HCT116 (cell line): ENCODE measurements at regions not wholly inside any gene's neighbourhood (a gene's known extent, or its start where the extent isn't known, plus 50 kb on each side); places are given as distances from the start of the nearest gene placed in this dataset.

ENCODE experiments used
- ATAC-seq: fragments of 200-7000 bp; cut with Tn5 transposase; 2 replicates; pipeline ENCODE4 v1.9.1; 2020; ENCODE audit warnings: mild to moderate bottlenecking, moderate library complexity
- BruUV-seq: library from RNA; stranded (reverse); fragments of 400-500 nt; replicated peaks from 2 replicates; lab custom pipeline; 2021; lab: Mats Ljungman, UMichigan
- CTCF ChIA-PET: fragments of 300-600 bp; sonication (Branson Sonifier 250); formaldehyde crosslinking; loops from one replicate; lab custom pipeline; 2021; ENCODE audit warnings: antibody characterized with exemption; lab: Charles Lee
- POLR2A ChIA-PET: fragments of 300-600, 350-600 bp; sonication (Branson Sonifier 250); formaldehyde crosslinking; loops from one replicate; lab custom pipeline; 2021; ENCODE audit warnings: antibody characterized with exemption; lab: Charles Lee
- RAD21 ChIA-PET, 2 experiments: fragments of 300-600 bp; sonication (Branson Sonifier 250); formaldehyde crosslinking; loops; one replicate each; lab custom pipeline; 2023; ENCODE audit warnings: low total read pairs in 2 of 2; ENCODE audit not compliant: uncharacterized antibody in 2 of 2, unreplicated experiment in 2 of 2, low non-redundant PET in 1 of 2; lab: Charles Lee
- DNase-seq: peaks from one replicate; pipeline ENCODE4 v3.0.0-alpha.2; 2010; ENCODE audit warnings: low read depth, low spot score
- H2AFZ ChIP-seq: fragments of 200-600 bp; shearing (Covaris generic), sonication (generic); 2 replicates; pipeline ENCODE4 v1.6.1; 2017; ENCODE audit warnings: low read depth, mixed run types, mixed read lengths, antibody characterized with exemption, low read length; ENCODE audit not compliant: poor library complexity, severe bottlenecking
- H3K27ac ChIP-seq: 2 replicates; pipeline ENCODE4 v1.5.1; 2012; ENCODE audit warnings: low read depth, low read length
- H3K27me3 ChIP-seq: fragments of 200-600 bp; sonication (generic); 2 replicates; pipeline ENCODE4 v1.6.1; 2016; ENCODE audit warnings: mixed run types, low read length, mixed read lengths; ENCODE audit not compliant: insufficient read depth
- H3K36me3 ChIP-seq, 2 experiments: fragments of 200-500 bp in 1 of 2; fragments of 200-600 bp in 1 of 2; sonication (Bioruptor generic) in 1 of 2; sonication (generic) in 1 of 2; 2 replicates each; pipeline versions ENCODE4 v1.5.1 to v1.6.1; 2014 to 2016; ENCODE audit warnings: low read length in 2 of 2, inconsistent platforms in 1 of 2, mixed read lengths in 1 of 2, mixed run types in 1 of 2; ENCODE audit not compliant: insufficient read depth in 2 of 2, control insufficient read depth in 1 of 2
- H3K4me1 ChIP-seq, 2 experiments: fragments of 200-600 bp in 1 of 2; sonication (generic) in 1 of 2; 2 replicates each; pipeline versions ENCODE4 v1.5.1 to v1.6.1; 2012 to 2017; ENCODE audit warnings: low read length in 2 of 2, inconsistent platforms in 1 of 2, mild to moderate bottlenecking in 1 of 2, mixed read lengths in 1 of 2, mixed run types in 1 of 2, moderate library complexity in 1 of 2; ENCODE audit not compliant: insufficient read depth in 2 of 2, control insufficient read depth in 1 of 2
- H3K4me2 ChIP-seq: fragments of 200-600 bp; sonication (generic); 2 replicates; pipeline ENCODE4 v1.6.1; 2017; ENCODE audit warnings: mixed run types, low read length, mixed read lengths
- H3K4me3 ChIP-seq, 2 experiments: fragments of 200-600 bp in 1 of 2; sonication (generic) in 1 of 2; replicated peaks in 1 of 2; 2 replicates each; pipeline ENCODE4 v1.5.1; 2011 to 2016; ENCODE audit warnings: low read length in 2 of 2, control low read depth in 1 of 2, low read depth in 1 of 2, mild to moderate bottlenecking in 1 of 2, mixed read lengths in 1 of 2, mixed run types in 1 of 2
- H3K79me2 ChIP-seq: fragments of 200-600 bp; sonication (generic); 2 replicates; pipeline ENCODE4 v1.6.1; 2017; ENCODE audit warnings: mild to moderate bottlenecking, mixed run types, low read length, moderate library complexity, mixed read lengths; ENCODE audit not compliant: insufficient read depth
- H3K9ac ChIP-seq: fragments of 200-600 bp; sonication (generic); 2 replicates; pipeline ENCODE4 v1.6.1; 2016; ENCODE audit warnings: low read length, mixed read lengths
- H3K9me2 ChIP-seq: fragments of 200-600 bp; sonication (generic), shearing (Covaris generic); 2 replicates; pipeline ENCODE4 v1.6.1; 2017; ENCODE audit warnings: mixed run types, mild to moderate bottlenecking, moderate library complexity; ENCODE audit not compliant: insufficient read depth
- H3K9me3 ChIP-seq, 2 experiments: fragments of 200-500 bp in 1 of 2; fragments of 200-600 bp in 1 of 2; sonication (Bioruptor generic) in 1 of 2; sonication (generic) in 1 of 2; 2 replicates each; pipeline ENCODE4 v1.6.1; 2014 to 2017; ENCODE audit warnings: low read length in 2 of 2, mixed read lengths in 2 of 2, inconsistent platforms in 1 of 2, low read depth in 1 of 2, mild to moderate bottlenecking in 1 of 2, mixed run types in 1 of 2, moderate library complexity in 1 of 2; ENCODE audit not compliant: control insufficient read depth in 1 of 2, insufficient read depth in 1 of 2
- H4K20me1 ChIP-seq: fragments of 200-600 bp; sonication (generic), shearing (Covaris generic); 2 replicates; pipeline ENCODE4 v1.6.1; 2017; ENCODE audit warnings: mixed run types, mild to moderate bottlenecking, moderate library complexity; ENCODE audit not compliant: insufficient read depth
- ATF3 ChIP-seq: IDR thresholded peaks from 2 replicates; pipeline ENCODE4 v1.6.1; 2012
- CBX3 ChIP-seq: IDR thresholded peaks from 2 replicates; pipeline ENCODE4 v1.6.1; 2012; ENCODE audit warnings: low read depth
- CEBPB ChIP-seq: IDR thresholded peaks from 2 replicates; pipeline ENCODE4 v1.6.1; 2012; ENCODE audit warnings: low read depth
- CTCF ChIP-seq, 3 experiments: fragments of 200-600 bp in 1 of 3; sonication (generic) in 1 of 3; IDR thresholded peaks in 2 of 3; conservative IDR thresholded peaks in 1 of 3; 2 replicates each; pipeline ENCODE4 v1.5.1; 2012 to 2017; ENCODE audit warnings: low read depth in 2 of 3, low read length in 2 of 3, antibody characterized with exemption in 1 of 3, borderline replicate concordance in 1 of 3, control low read depth in 1 of 3, mild to moderate bottlenecking in 1 of 3, mixed read lengths in 1 of 3, mixed run types in 1 of 3, moderate library complexity in 1 of 3; ENCODE audit not compliant: insufficient read depth in 1 of 3
- EGR1 ChIP-seq: IDR thresholded peaks from 2 replicates; pipeline ENCODE4 v1.6.1; 2012; ENCODE audit warnings: low read depth
- ELF1 ChIP-seq: IDR thresholded peaks from 2 replicates; pipeline ENCODE4 v1.6.1; 2012; ENCODE audit warnings: low read depth, borderline replicate concordance
- EZH2phosphoT487 ChIP-seq: fragments of 200-600 bp; IDR thresholded peaks from 2 replicates; pipeline ENCODE4 v1.6.1; 2018; ENCODE audit warnings: antibody characterized with exemption, borderline replicate concordance
- FOSL1 ChIP-seq: IDR thresholded peaks from 2 replicates; pipeline ENCODE4 v1.6.1; 2012; ENCODE audit warnings: low read depth
- MAX ChIP-seq: IDR thresholded peaks from 2 replicates; pipeline ENCODE4 v1.6.1; 2012
- POLR2AphosphoS5 ChIP-seq: IDR thresholded peaks from 2 replicates; pipeline ENCODE4 v1.6.1; 2011; ENCODE audit warnings: mild to moderate bottlenecking, low read depth, low read length, moderate library complexity
- SP1 ChIP-seq: IDR thresholded peaks from 2 replicates; pipeline ENCODE4 v1.6.1; 2012; ENCODE audit warnings: low read depth
- TCF7L2 ChIP-seq: IDR thresholded peaks from 2 replicates; pipeline ENCODE4 v1.7.0; 2011; ENCODE audit warnings: borderline replicate concordance, inconsistent platforms; ENCODE audit not compliant: insufficient read depth, insufficient read length; ENCODE audit errors: extremely low read depth
- ZFX ChIP-seq: fragments of 450-650 bp; IDR thresholded peaks from 2 replicates; pipeline ENCODE4 v1.6.1; 2017
- ZNF274 ChIP-seq: fragments of 200-500 bp; sonication (Bioruptor generic); IDR thresholded peaks from 2 replicates; pipeline ENCODE4 v1.6.1; 2014; ENCODE audit warnings: mild to moderate bottlenecking, low read depth, low read length, inconsistent platforms
- intact Hi-C: fragments of 100-400 bp; cut with micrococcal nuclease; formaldehyde crosslinking; loops from 2 replicates; pipeline ENCODE4 v1.10.0; 2022

GRCh38 chr1:87563211-87563610, 234.5 kb downstream of the LMO4 start:
- DNase-seq (no peak), ATAC-seq (no peak)
- no peak overlapping the region for H3K27ac ChIP-seq
- ChIA-PET POLR2A (no interaction called here), RAD21 (no interaction called here), CTCF (no interaction called here)
- intact Hi-C loops, result no loop called here
- H3K9me2 ChIP-seq, result no peaks in the 10 kb centered on the region
- no peak overlapping the region for H3K4me3 ChIP-seq
- H3K4me1 ChIP-seq, result no peaks in the 10 kb centered on the region
- H3K27me3 ChIP-seq, result no peaks in the 10 kb centered on the region
- no peak overlapping the region for H3K9ac ChIP-seq
- H2AFZ ChIP-seq, result no peak overlapping the region
- TF ChIP-seq CEBPB (no peak), POLR2AphosphoS5 (no peak), ZFX (no peak), ZNF274 (no peak), EGR1 (no peak), MAX (no peak), SP1 (no peak), ELF1 (no peak), CTCF (IDR thresholded peaks at IDR 0.05 in 2 of 3, conservative IDR thresholded peaks at IDR 0.05 in 1 of 3; ENCODE audit: borderline replicate concordance in 1 of 3, insufficient read depth in 1 of 3, low read depth in 2 of 3, low read length in 2 of 3) (no peak), EZH2phosphoT487 (no peak), CBX3 (no peak), ATF3 (no peak), FOSL1 (no peak), TCF7L2 (no peak)
- no peaks in the 10 kb centered on the region for H3K79me2 ChIP-seq
- H4K20me1 ChIP-seq, result no peaks in the 10 kb centered on the region
- BruUV-seq, result no TSS peak
- no peak overlapping the region for H3K4me2 ChIP-seq
- H3K36me3 ChIP-seq, result no peaks in the 10 kb centered on the region
- H3K9me3 ChIP-seq, result no peaks in the 10 kb centered on the region
